ENCODE measurements at regions not wholly inside any gene's neighbourhood (a gene's known extent, or its start where the extent isn't known, plus 50 kb on each side); places are given as distances from the start of the nearest gene placed in this dataset.

DNA sequence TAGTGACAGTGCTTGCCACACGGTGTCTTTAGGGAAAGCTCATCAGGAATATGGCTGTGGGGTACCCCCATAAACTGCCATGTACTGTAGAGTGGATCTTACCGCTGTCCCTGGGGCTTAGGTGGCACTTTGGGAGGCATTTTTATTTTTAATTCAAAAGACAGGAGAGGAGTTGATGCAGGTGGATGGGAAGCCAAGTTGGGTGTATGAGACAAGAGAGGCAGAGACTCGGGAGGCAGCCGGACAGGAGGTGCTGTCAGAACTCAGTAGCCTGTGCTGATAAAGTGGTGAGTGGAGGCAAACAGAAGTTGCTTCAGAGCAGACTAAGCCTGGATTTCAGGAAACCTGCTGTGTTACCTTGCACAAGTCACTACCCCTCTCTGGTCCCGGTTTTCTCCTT, 185.9 kb downstream of the TMEM132E start:
- in situ Hi-C loops (cut with MboI; ENCODE audit: low pct_unique_long_range_greater_than_20kb, low sequenced_read_pairs, unreplicated experiment), result no loop called here
- TF ChIP-seq, protein P1, sequence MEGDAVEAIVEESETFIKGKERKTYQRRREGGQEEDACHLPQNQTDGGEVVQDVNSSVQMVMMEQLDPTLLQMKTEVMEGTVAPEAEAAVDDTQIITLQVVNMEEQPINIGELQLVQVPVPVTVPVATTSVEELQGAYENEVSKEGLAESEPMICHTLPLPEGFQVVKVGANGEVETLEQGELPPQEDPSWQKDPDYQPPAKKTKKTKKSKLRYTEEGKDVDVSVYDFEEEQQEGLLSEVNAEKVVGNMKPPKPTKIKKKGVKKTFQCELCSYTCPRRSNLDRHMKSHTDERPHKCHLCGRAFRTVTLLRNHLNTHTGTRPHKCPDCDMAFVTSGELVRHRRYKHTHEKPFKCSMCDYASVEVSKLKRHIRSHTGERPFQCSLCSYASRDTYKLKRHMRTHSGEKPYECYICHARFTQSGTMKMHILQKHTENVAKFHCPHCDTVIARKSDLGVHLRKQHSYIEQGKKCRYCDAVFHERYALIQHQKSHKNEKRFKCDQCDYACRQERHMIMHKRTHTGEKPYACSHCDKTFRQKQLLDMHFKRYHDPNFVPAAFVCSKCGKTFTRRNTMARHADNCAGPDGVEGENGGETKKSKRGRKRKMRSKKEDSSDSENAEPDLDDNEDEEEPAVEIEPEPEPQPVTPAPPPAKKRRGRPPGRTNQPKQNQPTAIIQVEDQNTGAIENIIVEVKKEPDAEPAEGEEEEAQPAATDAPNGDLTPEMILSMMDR (IDR thresholded peaks at IDR 0.05; ENCODE audit: extremely low read depth, insufficient read depth, missing control alignments), result no peak
- DNase-seq (ENCODE audit: low spot score), result no peak

DNA sequence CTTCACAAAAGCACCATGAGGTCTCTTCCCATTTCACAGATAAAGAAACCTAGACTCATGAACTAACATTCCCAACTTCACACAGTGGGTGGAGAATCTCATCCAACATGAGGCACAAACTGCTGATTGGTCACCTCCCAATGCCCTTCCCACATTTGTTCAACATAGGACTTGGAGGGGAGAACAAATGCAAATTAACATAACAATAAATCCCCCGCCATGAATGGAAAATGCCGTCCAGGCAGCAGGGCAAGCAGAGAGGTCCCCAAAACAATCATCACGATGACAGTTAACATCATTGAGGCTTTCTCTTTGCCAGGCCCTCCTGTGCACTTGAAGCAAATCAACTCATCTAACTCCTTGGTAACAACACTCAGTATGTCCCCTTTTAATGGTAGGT, 185.3 kb downstream of the TMEM132E start:
- in situ Hi-C loops (cut with MboI; ENCODE audit: low pct_unique_long_range_greater_than_20kb, low sequenced_read_pairs, unreplicated experiment), result no loop called here

DNA sequence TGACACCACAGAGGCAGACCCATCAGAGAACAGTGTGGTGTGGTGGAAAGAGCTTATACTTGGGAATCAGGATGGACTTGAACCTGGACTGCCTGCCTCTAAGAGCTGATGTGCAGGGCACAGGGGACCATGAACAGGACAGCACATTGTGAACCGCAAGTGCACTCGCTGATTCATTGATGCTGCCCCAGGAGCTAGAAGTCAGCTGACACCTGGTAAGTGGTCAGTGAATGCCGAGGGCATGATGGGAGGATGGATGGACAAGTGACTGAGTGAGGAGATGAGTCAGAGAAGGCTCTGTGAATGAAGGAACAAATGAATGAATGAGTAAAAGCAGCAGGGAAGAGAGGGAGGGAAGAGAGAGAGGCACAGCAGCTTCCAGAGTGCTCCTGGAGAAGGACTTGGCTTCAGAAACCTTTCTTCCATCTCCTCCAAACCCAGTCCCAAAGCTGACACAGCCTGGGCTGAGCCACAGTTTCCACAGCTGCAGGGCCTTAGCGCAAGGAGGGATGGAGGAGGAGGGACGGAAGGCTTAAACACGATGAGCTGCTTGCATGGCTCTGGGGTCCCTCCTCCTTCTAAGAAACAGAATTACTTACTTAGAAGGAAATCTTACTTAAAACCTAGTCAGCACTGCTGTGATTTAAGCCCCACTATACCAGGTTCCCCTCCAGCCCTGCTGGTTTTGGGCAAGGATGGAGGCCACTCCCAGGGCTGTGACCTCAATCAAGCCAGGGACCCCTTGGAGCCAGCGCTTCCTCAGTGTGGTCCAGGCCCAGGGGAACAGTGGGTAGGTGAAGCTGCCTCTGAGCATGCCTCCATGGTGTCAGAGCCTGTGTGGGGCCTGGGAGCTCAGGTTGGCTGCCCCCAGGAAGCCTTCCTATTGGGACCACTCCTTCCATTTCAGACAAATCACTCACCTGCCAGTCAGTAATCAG, 184.6 kb downstream of the TMEM132E start:
- no peak for DNase-seq (ENCODE audit: low spot score)
- TF ChIP-seq, protein P1 (IDR thresholded peaks at IDR 0.05; ENCODE audit: extremely low read depth, insufficient read depth, missing control alignments), result no peak
- in situ Hi-C loops (cut with MboI; ENCODE audit: low pct_unique_long_range_greater_than_20kb, low sequenced_read_pairs, unreplicated experiment), result no loop called here

More for the DNA sequence above, 185.3 kb downstream of the TMEM132E start:
- TF ChIP-seq, protein P1 (IDR thresholded peaks at IDR 0.05; ENCODE audit: extremely low read depth, insufficient read depth, missing control alignments), result no peak
- no peak for DNase-seq (ENCODE audit: low spot score)

DNA sequence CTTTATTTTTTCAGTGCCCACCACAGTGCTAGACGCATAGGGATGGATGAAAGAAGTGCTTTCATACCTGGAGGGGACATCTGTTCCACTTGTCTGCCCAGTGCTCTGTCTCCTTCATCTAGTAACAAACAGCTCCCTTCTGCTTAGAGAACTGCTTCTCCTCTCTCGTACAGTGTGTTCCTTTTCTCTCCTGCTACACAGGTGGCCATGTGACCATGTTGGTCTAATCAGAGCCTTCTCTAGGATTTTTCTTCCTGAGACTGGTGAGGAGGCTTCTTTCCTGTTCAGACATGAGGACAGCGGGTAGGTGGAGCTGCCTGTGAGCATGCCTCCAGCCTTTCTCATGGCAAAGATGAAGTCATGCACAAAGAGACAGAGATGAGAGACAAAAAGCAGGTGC, 182.7 kb downstream of the TMEM132E start:
- in situ Hi-C loops (cut with MboI; ENCODE audit: low pct_unique_long_range_greater_than_20kb, low sequenced_read_pairs, unreplicated experiment), result no loop called here

DNA sequence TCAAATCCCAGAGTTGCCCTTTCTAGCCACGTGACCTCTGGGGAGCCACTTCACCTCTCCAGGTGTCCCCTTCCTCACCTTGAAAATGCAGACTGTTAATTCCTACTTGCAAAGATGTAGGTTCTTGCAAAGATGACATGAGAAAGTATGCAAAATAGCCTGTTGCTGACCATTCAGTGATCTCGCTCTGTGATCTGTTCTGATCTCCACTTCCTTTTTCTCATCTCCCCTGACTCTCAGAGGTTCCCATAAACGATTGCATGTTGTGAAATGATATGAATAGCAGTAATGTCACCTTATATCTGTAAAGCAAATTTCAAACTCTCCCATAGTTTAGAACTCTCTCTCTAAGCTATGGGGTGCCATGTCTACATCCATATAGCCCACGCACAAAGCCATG, 182.3 kb downstream of the TMEM132E start:
- DNase-seq (ENCODE audit: low spot score), result no peak
- TF ChIP-seq, protein P1 (IDR thresholded peaks at IDR 0.05; ENCODE audit: extremely low read depth, insufficient read depth, missing control alignments), result no peak
- in situ Hi-C loops (cut with MboI; ENCODE audit: low pct_unique_long_range_greater_than_20kb, low sequenced_read_pairs, unreplicated experiment), result no loop called here

More for the DNA sequence above, 182.7 kb downstream of the TMEM132E start:
- TF ChIP-seq, protein P1 (IDR thresholded peaks at IDR 0.05; ENCODE audit: extremely low read depth, insufficient read depth, missing control alignments), result no peak
- no peak for DNase-seq (ENCODE audit: low spot score)

DNA sequence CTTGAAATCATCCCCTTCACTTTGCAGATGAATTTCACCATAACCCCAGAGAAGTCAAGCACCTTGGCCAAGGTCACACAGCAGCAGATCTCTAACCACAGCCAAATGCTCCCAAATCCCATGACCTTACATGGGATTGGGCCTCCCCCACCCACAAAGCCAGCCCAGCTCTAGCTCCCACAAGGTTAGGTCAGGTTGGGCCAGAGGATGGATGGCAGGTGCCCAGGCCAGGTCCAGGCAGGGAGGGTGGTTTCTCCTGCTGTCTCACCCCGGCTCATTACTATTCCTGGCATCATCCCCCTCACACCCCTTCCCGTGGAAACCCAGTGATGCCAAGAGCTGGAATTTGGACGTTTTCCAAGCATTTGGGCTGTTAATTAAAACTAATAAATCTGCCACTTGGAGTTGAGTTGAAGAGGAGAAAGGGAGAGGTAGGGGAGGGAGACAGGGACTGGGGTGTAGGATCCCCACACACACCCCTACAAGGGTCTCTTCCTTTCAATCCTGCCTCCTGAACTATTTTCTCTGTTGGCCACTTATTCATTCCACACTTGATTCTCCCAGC, 181.6 kb downstream of the TMEM132E start:
- no peak for DNase-seq (ENCODE audit: low spot score)
- TF ChIP-seq, protein P1 (IDR thresholded peaks at IDR 0.05; ENCODE audit: extremely low read depth, insufficient read depth, missing control alignments), result no peak
- in situ Hi-C loops (cut with MboI; ENCODE audit: low pct_unique_long_range_greater_than_20kb, low sequenced_read_pairs, unreplicated experiment), result no loop called here

All from GM13977 (cell line).